AG09319 (cell line): ENCODE measurements at regions not wholly inside any gene's neighbourhood (a gene's known extent, or its start where the extent isn't known, plus 50 kb on each side); places are given as distances from the start of the nearest gene placed in this dataset.

Source experiments
- DNase-seq: peaks from one replicate; pipeline ENCODE4 v3.0.0-alpha.2; 2010; ENCODE audit warnings: low read depth; ENCODE audit errors: extremely low read depth
- TF ChIP-seq, protein P1 (sequence below): IDR thresholded peaks from 2 replicates; pipeline ENCODE4 v1.5.1; 2011; ENCODE audit warnings: low read depth, mild to moderate bottlenecking, inconsistent platforms, low read length, moderate library complexity

DNA sequence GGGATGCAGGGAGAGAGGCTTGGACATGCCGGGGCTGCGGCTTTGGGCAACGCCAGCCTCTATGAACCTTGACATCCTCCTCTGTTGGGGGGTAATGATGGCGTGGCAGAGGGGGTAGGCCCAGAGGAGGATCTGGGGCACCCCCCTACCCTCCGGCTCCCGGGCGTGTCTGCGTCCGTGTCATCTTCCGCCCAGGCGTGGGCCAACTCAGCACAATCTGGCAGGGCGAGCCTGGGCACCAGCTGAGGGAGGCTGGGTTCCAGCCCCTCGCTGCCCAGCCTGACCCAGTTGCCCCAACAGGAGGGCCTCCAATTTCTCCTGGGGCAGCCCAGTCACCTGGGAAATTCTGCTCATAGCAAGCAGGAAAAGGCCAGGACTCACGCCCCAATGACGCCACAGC is 62.9 kb upstream of the IL17B start:
- TF ChIP-seq, protein P1, sequence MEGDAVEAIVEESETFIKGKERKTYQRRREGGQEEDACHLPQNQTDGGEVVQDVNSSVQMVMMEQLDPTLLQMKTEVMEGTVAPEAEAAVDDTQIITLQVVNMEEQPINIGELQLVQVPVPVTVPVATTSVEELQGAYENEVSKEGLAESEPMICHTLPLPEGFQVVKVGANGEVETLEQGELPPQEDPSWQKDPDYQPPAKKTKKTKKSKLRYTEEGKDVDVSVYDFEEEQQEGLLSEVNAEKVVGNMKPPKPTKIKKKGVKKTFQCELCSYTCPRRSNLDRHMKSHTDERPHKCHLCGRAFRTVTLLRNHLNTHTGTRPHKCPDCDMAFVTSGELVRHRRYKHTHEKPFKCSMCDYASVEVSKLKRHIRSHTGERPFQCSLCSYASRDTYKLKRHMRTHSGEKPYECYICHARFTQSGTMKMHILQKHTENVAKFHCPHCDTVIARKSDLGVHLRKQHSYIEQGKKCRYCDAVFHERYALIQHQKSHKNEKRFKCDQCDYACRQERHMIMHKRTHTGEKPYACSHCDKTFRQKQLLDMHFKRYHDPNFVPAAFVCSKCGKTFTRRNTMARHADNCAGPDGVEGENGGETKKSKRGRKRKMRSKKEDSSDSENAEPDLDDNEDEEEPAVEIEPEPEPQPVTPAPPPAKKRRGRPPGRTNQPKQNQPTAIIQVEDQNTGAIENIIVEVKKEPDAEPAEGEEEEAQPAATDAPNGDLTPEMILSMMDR: no peak
- no peak for DNase-seq

DNA sequence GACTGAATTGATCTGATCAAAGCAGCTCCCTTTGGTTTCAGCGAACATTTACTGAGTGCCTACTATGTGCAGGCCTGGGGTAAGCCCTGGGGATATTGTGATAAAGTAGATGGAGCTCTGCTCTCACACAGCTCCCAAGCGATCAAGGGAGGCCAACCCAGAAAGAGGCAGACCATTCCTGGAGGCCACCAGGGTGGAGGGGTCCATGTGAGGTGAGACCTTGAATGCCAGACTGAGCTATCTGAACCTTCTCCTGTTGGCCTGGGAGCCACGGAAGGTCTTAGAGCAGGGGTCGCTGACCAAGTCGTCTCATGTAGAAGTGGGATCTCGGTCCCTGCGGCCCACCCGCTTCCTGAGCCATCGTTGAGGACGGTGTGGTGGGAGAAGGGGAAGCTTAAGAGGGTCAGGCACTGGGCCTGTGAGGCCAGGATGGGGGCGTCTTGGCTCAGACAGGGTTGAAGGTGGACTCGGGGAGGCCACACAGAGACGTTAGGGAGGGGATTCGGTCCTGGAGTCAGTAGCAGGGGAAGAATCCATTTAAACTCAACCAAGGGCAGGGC is 62.2 kb upstream of the IL17B start:
- TF ChIP-seq, protein P1: no peak
- no peak for DNase-seq

DNA sequence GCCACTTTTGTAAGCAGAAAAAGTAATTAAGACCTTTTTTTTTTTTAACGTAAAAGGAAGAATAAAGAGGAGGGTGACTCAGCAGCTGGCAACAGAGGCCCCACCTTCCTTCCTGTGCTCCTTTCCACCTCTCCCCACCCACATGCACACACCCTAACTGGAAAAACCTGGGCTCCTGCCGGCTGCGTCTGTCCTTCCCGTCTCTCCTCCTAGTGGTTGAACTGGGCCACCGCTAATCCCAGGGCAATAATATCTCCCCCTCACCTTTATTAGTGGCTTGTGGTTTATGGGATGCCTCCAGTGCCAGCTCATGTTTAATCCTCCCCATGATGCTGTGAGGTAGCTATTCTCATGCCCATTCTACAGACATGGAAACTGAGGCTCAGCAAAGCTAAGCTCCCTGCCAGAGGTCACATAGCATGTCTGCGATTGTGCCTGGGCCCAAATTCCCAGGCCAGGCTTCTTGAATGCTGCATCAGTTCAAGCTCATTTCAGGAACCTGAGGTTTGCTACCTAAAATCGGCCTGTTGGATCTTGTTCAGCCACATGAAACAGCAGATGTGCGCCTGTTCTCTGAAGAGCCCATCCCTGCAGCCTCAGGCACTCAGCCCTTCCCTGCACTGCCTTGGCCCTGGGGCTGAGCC is 60.9 kb upstream of the IL17B start:
- no peak for DNase-seq
- TF ChIP-seq, protein P1: peak; percentile 21

DNA sequence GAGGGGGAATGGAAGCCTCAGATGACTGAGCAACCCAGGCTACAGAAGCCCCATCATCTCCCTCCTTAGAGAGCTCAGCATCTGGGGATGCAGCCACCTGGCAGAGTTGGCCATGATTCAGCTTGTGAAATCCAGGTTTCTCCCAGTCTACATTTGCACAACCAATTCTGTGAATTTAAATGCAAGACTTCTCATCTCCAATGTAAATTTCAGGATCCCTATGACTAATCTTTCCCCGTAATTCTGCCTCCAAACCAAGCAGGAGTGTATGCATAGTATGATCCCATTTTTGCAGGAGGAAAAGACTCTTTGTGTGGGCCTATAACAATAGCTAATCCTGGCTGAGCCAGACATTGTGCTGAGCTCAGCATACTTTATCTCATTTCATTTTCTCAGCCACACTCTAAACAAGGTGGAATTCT is 59.6 kb upstream of the IL17B start:
- DNase-seq: no peak

DNA sequence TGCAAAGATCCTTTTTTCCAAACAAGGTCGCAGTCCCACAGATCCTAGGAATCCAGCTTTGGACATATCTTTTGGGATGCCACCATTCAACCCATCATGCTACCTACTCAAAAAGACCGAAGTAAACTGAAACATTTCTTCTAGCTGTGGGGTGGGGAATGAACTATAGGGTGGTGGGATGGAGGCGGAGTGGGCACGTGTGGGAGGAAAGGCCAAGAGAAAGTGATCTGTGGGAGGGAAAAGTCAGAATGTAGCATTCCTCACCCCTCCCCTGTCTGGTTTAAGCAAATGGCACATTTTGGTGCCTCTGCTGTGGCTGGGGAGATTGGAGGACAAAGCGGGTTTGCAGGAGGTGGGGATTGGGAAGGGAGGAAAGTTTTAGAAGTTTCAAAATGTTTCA is 59.2 kb upstream of the IL17B start:
- no peak for DNase-seq
- TF ChIP-seq, protein P1: no peak

More for the DNA sequence above, 59.6 kb upstream of the IL17B start:
- TF ChIP-seq, protein P1: no peak

DNA sequence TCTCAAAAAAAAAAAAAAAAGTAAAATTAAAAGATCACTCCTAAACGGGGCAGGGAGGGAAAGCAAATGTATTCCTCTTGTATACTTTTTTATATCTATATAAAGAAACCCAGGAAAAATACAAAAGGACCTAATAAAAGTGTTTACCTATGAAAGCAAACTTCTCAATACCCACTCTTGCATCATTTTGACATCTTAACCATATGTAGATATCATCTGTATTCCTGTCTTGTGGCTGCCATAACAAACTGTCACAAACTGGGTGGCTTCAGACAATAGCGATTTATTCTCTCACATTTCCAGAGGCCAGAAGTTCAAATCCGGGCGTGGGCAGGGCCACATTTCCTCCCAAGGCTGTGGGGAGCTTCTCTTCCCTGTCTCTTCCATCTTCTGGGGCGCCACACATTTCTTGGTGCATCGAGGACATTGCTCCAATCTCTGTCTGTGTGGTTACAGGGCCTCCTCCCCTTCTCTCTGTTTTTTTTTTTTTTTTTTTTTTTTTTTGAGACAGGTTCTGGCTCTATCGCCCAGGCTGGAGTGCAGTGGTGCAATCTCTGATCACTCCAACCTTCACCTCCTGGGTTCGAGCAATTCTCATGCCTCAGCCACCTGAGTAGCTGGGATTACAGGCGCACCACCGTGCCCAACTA is 58.4 kb upstream of the IL17B start:
- TF ChIP-seq, protein P1: no peak
- DNase-seq: no peak

DNA sequence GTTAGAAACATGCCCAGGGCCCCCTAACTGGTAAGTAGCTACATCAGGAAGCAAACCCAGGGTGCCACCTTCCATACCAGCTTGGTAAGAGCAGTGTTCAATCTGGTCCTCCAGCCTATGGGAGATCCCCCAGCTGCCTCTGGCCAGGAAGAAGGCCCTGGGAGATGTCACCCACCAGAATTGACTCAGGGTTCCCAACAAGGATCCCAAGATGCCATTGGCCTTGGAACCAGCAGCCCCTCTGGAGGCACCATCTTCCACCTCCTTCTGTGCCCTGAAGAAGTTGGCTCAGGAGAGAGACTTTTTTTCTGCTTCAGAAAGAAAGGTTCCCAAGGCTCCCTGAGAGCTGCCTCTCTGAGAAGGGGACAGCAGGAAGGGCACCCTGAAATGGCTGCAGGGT is 56.6 kb upstream of the IL17B start:
- TF ChIP-seq, protein P1: no peak
- DNase-seq: no peak
